ENCODE measurements at regions not wholly inside any gene's neighbourhood (a gene's known extent, or its start where the extent isn't known, plus 50 kb on each side); places are given as distances from the start of the nearest gene placed in this dataset.

- ChIA-PET POLR2A (no interaction called here), CTCF (no interaction called here)
- Mint-ChIP-seq H3K4me1 (no peaks in the 10 kb centered on the region), H3K4me3 (no peak overlapping the region), H3K27ac (no peak overlapping the region), H3K36me3 (ENCODE audit: low read depth) (no peaks in the 10 kb centered on the region), H3K9me3 (no peaks in the 10 kb centered on the region), H3K27me3 (no peaks in the 10 kb centered on the region)
- ATAC-seq (ENCODE audit: low read depth) (no peak), DNase-seq (no peak)
- intact Hi-C loops (cut with micrococcal nuclease): no loop called here
- TF ChIP-seq CTCF (IDR thresholded peaks at IDR 0.05): no peak
Observed at GRCh38 chr5:6905883-6906282, 192.7 kb downstream of the TENT4A start.

- H3K4me3 Mint-ChIP-seq: no peak overlapping the region
- TF ChIP-seq CTCF (IDR thresholded peaks at IDR 0.05): no peak
- POLR2A ChIA-PET: no interaction called here
- no peaks in the 10 kb centered on the region for H3K27me3 Mint-ChIP-seq
- CTCF ChIA-PET: no interaction called here
- no peak overlapping the region for H3K27ac Mint-ChIP-seq
- H3K4me1 Mint-ChIP-seq: no peaks in the 10 kb centered on the region
- ATAC-seq (ENCODE audit: low read depth): no peak
- no peak for DNase-seq
- intact Hi-C loops (cut with micrococcal nuclease): no loop called here
- H3K9me3 Mint-ChIP-seq: no peaks in the 10 kb centered on the region
- H3K36me3 Mint-ChIP-seq (ENCODE audit: low read depth): no peaks in the 10 kb centered on the region
Observed at GRCh38 chr5:6907320-6907918, 194.2 kb downstream of the TENT4A start.

GRCh38 chr5:6909901-6910300 lies 196.7 kb downstream of the TENT4A start:
- no peaks in the 10 kb centered on the region for H3K36me3 Mint-ChIP-seq (ENCODE audit: low read depth)
- no peak overlapping the region for H3K27ac Mint-ChIP-seq
- no peaks in the 10 kb centered on the region for H3K4me1 Mint-ChIP-seq
- no peak for TF ChIP-seq CTCF (IDR thresholded peaks at IDR 0.05)
- ChIA-PET CTCF (no interaction called here), POLR2A (no interaction called here)
- no peak overlapping the region for H3K4me3 Mint-ChIP-seq
- no peaks in the 10 kb centered on the region for H3K27me3 Mint-ChIP-seq
- ATAC-seq (ENCODE audit: low read depth) (no peak), DNase-seq (no peak)
- intact Hi-C loops (cut with micrococcal nuclease): no loop called here
- H3K9me3 Mint-ChIP-seq: no peaks in the 10 kb centered on the region

- intact Hi-C loops (cut with micrococcal nuclease): no loop called here
- Mint-ChIP-seq H3K27ac (no peak overlapping the region), H3K9me3 (no peaks in the 10 kb centered on the region), H3K4me1 (no peaks in the 10 kb centered on the region), H3K27me3 (no peaks in the 10 kb centered on the region), H3K36me3 (ENCODE audit: low read depth) (no peaks in the 10 kb centered on the region), H3K4me3 (no peak overlapping the region)
- ChIA-PET POLR2A (no interaction called here), CTCF (no interaction called here)
- DNase-seq (no peak), ATAC-seq (ENCODE audit: low read depth) (no peak)
- no peak for TF ChIP-seq CTCF (IDR thresholded peaks at IDR 0.05)
Observed at GRCh38 chr5:6910950-6911349, 197.7 kb downstream of the TENT4A start.

- Mint-ChIP-seq H3K4me1 (no peaks in the 10 kb centered on the region), H3K27ac (no peak overlapping the region), H3K27me3 (no peaks in the 10 kb centered on the region), H3K36me3 (ENCODE audit: low read depth) (no peaks in the 10 kb centered on the region), H3K9me3 (peaks cover 2% of the 10 kb centered on the region), H3K4me3 (no peak overlapping the region)
- ChIA-PET POLR2A (no interaction called here), CTCF (no interaction called here)
- no peak for ATAC-seq (ENCODE audit: low read depth)
- no peak for DNase-seq
- no peak for TF ChIP-seq CTCF (IDR thresholded peaks at IDR 0.05)
- intact Hi-C loops (cut with micrococcal nuclease): no loop called here
Observed at GRCh38 chr5:6914347-6914746, 201.1 kb downstream of the TENT4A start.
